IPS-20b (cell line): ENCODE measurements at regions not wholly inside any gene's neighbourhood (a gene's known extent, or its start where the extent isn't known, plus 50 kb on each side); places are given as distances from the start of the nearest gene placed in this dataset.

Experiments
- H3K27ac ChIP-seq: one replicate; pipeline ENCODE4 v1.5.1; 2013; ENCODE audit warnings: low read length
- H3K27me3 ChIP-seq: 2 replicates; pipeline ENCODE4 v1.6.1; 2013; ENCODE audit warnings: mild to moderate bottlenecking, low read length, inconsistent platforms; ENCODE audit not compliant: insufficient read depth
- H3K36me3 ChIP-seq: 2 replicates; pipeline ENCODE4 v1.6.1; 2013; ENCODE audit warnings: low read depth, mild to moderate bottlenecking, inconsistent platforms, low read length, moderate library complexity; ENCODE audit not compliant: insufficient read depth
- H3K4me1 ChIP-seq: 2 replicates; pipeline ENCODE4 v1.6.1; 2013; ENCODE audit warnings: mild to moderate bottlenecking, control low read depth, inconsistent platforms, low read length, moderate library complexity; ENCODE audit not compliant: insufficient read depth
- H3K4me3 ChIP-seq: 2 replicates; pipeline ENCODE4 v1.5.1; 2013; ENCODE audit warnings: mild to moderate bottlenecking, low read length, inconsistent platforms
- H3K9ac ChIP-seq: 2 replicates; pipeline ENCODE4 v1.6.1; 2013; ENCODE audit warnings: low read depth, mild to moderate bottlenecking, inconsistent platforms, low read length, moderate library complexity
- H3K9me3 ChIP-seq: 2 replicates; pipeline ENCODE4 v1.6.1; 2013; ENCODE audit warnings: mild to moderate bottlenecking, low read depth, low read length, inconsistent platforms; ENCODE audit not compliant: insufficient read depth

DNA sequence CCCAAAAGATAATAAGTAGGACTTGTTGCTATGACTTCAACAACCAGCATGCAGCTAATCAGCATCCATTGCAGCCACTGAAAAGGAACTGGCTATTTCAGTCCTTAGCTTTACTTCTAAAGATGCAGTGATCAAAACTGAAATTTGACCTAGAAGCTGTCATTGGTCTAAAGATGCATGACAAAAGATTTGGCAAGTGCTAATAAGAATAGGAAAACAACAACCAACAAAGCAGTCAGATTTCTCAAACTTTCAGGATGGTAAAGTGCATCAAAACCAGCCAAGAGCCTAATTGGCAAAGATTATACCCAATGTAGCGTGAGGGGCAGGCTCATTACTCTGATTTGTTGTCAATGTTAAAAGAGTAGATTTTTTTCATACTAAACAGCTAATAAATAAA, 77.1 kb upstream of the WDR17 start:
- Histone ChIP-seq H3K4me1 (peaks cover 12% of the 10 kb centered on the region; the same call in 1 of the 2 replicates), H3K9ac (no peak overlapping the region), H3K9me3 (no peaks in the 10 kb centered on the region), H3K27me3 (no peaks in the 10 kb centered on the region), H3K36me3 (no peaks in the 10 kb centered on the region), H3K4me3 (no peak overlapping the region), H3K27ac (no peak overlapping the region)

DNA sequence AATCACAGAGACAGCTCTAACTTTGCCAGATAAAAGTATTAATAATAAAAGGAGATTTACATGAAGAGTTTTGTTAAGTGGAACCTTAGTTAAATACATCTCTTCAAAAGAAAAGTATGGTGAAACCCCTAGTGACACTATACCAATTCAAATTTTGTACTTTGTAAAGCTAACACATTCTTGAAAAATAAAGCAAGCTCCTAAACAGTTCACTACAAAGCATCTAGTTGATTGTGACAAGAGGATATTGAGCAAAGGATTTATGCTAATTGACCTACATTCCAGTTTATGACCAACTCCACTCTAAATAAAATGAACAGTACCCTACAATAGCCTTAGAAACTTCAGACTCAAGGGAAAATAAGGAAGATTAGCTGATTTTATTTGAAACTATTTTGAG, 69.4 kb upstream of the WDR17 start:
- peaks cover 17% of the 10 kb centered on the region for H3K27me3 ChIP-seq
- H3K9ac ChIP-seq: no peak overlapping the region
- H3K4me3 ChIP-seq: no peak overlapping the region
- H3K4me1 ChIP-seq: peaks cover 31% of the 10 kb centered on the region; the same call in 1 of the 2 replicates
- no peak overlapping the region for H3K27ac ChIP-seq
- no peaks in the 10 kb centered on the region for H3K36me3 ChIP-seq
- no peaks in the 10 kb centered on the region for H3K9me3 ChIP-seq

DNA sequence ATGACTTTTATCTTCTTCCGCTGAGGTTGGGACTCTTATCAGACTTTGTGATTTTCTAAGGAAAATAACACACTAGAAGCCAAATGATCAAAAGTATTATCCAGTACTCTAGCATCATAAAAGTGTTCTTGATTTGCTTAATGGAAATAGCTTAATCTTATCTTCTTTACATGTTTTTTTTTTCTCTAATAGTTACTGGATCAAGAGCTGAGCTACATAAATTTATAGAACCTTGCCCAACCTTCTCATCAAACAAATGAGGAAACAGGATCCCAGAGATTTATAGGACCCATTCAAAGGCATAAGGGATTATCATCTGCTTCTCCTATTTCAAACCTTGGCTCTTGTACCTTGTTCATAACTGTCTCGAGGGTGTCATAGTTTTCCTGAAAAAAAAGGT, 68.3 kb upstream of the WDR17 start:
- Histone ChIP-seq H3K27me3 (peaks cover 26% of the 10 kb centered on the region), H3K27ac (no peak overlapping the region), H3K4me3 (no peak overlapping the region), H3K36me3 (no peaks in the 10 kb centered on the region), H3K4me1 (peaks cover 31% of the 10 kb centered on the region; the same call in 1 of the 2 replicates), H3K9ac (no peak overlapping the region), H3K9me3 (no peaks in the 10 kb centered on the region)

DNA sequence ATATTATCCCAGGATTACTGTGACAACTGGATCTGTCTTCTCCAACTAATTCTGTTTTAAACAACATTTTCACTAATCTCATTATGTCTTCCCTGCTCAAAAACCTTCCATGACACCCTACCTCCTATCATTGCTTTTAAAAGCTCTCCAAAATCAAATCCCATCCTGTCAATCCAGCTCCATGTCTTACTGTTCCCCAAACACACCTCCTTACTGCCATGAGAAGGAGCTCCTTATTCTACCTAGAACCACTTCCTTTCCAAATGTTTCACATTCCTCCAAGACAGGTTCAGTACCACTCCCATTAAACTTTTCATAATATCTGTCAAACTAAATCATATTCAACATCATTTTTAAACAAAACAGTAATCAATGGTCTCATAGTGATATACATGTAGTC, 66.9 kb upstream of the WDR17 start:
- peaks cover 38% of the 10 kb centered on the region for H3K27me3 ChIP-seq
- no peak overlapping the region for H3K27ac ChIP-seq
- H3K9me3 ChIP-seq: no peaks in the 10 kb centered on the region
- no peaks in the 10 kb centered on the region for H3K36me3 ChIP-seq
- H3K9ac ChIP-seq: no peak overlapping the region
- peaks cover 31% of the 10 kb centered on the region; the same call in 1 of the 2 replicates for H3K4me1 ChIP-seq
- H3K4me3 ChIP-seq: no peak overlapping the region; the same call in 1 of the 2 replicates

DNA sequence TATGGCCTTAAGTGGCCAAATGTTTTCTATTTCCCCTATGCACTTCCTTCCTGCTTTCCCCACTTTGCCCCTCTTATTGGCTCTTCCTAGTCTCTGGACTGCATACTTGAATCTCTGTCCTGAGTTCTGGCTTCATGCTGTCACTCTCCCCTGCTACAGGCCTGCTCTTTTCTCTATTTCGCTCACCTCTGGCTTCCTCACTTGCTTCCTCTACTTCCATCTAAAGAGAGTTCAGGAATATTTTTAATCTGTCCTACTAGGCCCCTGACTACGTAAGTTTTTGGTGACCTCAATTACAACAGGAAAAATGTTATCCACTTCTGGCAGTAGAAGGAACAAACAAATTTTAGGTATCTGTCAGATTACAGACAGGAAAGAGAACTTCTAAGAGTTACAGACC, 65.7 kb upstream of the WDR17 start:
- no peaks in the 10 kb centered on the region for H3K9me3 ChIP-seq
- H3K4me3 ChIP-seq: no peak overlapping the region
- no peaks in the 10 kb centered on the region for H3K36me3 ChIP-seq
- peaks cover 38% of the 10 kb centered on the region for H3K27me3 ChIP-seq
- H3K9ac ChIP-seq: no peak overlapping the region
- peaks cover 31% of the 10 kb centered on the region; the same call in 1 of the 2 replicates for H3K4me1 ChIP-seq
- no peak overlapping the region for H3K27ac ChIP-seq

DNA sequence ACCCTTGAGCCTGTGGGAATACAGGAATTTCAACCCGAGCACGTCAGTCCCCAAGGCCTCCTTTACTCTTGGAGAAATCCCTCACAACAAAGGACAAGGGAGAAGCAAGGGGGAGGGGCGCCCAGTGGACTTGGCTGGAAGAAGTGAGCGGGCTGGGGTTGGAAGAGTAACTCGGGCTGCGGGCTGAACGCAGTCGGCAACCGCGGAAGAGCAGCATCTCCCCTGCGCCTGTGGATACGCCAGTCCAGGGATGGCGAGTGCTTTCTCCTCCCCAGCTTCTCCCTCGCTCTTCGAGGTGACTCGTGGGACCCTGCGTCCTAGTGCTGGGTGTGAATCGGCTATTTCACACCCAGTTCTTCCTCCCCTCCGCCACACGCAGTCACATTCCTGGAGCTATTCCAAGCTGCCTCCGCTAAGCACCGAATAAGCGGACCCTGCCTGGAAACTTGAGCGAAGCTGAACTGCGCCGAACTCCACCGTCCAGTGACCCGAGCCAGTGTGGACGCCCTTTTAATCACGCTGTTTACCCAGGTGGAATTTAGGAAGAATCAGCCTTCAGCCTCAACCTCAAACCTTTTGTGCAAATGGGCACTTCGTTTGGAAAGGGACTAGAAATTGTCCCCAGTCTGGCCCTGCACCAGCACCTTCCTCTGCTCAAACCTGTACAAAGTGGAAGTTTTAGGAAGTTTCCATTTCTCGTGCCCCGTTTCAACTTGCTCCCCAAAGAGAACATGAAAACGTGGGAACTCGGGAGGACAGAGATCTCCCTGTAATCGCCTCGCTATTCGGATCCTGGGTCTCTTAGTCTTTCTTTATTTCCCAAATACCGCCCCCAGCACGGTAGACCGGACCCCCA, 64.3 kb upstream of the WDR17 start:
- Histone ChIP-seq H3K36me3 (no peaks in the 10 kb centered on the region), H3K27me3 (peaks cover 38% of the 10 kb centered on the region), H3K27ac (no peak overlapping the region), H3K9me3 (no peaks in the 10 kb centered on the region), H3K4me1 (peaks cover 24% of the 10 kb centered on the region; the same call in 1 of the 2 replicates), H3K4me3 (peak overlapping the region; percentile 75), H3K9ac (peak overlapping the region; percentile 69; the same call in 1 of the 2 replicates)

DNA sequence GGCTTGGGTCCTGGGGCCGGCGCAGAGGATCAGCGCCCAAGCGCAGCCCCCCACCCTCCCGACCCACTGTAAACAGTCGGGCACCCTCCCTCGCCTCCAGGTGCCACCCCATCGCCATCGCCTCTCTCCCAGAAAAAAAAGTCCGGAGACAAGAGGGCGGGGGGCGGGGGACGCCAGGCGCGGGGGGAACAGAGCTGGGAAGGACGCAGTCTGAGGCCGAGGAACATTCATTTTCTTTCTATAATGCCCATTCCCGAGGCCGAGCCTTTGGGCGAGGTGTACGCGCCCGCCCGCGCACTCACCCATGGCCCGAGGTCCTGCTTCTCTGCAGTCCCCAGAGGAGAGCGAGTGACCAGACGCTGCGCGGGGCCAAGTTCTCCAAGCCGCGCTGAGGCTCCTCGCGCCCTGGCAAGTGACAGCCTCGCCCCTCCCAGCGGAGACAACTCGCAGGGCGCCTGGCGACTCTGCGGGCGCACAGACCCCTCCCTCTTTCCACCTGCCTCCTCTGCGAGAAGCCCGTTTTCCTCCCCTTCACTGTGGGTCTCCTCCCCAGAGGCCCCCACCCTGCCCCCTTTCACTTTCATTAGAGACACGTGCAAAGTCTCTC, 63.5 kb upstream of the WDR17 start:
- H3K4me3 ChIP-seq: peak overlapping the region; percentile 75
- H3K9me3 ChIP-seq: no peaks in the 10 kb centered on the region
- no peak overlapping the region for H3K27ac ChIP-seq
- peak overlapping the region; percentile 69; the same call in 1 of the 2 replicates for H3K9ac ChIP-seq
- peaks cover 22% of the 10 kb centered on the region; the same call in 1 of the 2 replicates for H3K4me1 ChIP-seq
- H3K36me3 ChIP-seq: no peaks in the 10 kb centered on the region
- peaks cover 38% of the 10 kb centered on the region for H3K27me3 ChIP-seq

DNA sequence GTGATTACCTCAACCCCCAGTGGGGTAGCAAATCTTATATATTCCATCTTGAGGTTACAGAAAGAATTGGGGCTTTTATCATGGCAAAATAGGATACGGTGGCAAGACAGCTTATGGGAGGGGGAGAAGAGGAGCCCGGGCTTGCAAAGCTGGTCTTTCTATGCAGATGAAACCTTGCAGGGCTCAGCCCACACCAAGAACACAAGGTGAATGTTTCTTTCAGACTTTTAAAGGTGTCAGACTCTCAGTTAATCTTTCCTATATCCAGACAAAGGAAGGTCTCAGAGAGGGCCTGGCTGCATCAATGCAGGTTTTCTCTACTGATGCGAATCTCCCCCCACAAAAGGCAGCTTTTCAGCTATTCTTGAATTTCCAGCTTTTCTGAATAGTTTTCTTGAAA, 59.9 kb upstream of the WDR17 start:
- H3K36me3 ChIP-seq: no peaks in the 10 kb centered on the region
- H3K4me1 ChIP-seq: peaks cover 3% of the 10 kb centered on the region; the same call in 1 of the 2 replicates
- no peak overlapping the region for H3K9ac ChIP-seq
- no peaks in the 10 kb centered on the region for H3K9me3 ChIP-seq
- no peak overlapping the region for H3K4me3 ChIP-seq
- H3K27me3 ChIP-seq: peaks cover 26% of the 10 kb centered on the region
- no peak overlapping the region for H3K27ac ChIP-seq

DNA sequence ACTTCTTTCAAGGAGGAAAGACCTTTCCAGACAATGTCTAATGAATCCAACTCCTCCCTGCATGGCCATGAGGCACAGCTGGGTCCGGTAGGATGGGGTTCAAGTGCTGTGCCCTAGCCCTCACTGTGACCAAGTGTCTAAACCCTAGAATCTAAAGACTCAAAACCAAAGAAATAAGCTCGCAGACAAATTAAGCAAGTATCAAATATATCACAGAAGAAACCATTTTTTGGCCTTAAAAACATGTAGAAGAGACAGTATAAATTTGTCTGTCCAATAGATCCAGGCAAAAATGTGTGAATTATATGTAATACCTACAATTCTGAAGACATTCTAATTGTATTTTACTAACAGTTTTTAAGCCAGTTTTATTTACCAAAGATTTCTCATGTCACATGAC, 56.4 kb upstream of the WDR17 start:
- H3K27ac ChIP-seq: no peak overlapping the region
- no peaks in the 10 kb centered on the region for H3K36me3 ChIP-seq
- H3K9ac ChIP-seq: no peak overlapping the region
- no peaks in the 10 kb centered on the region for H3K9me3 ChIP-seq
- no peaks in the 10 kb centered on the region for H3K27me3 ChIP-seq
- no peaks in the 10 kb centered on the region for H3K4me1 ChIP-seq
- no peak overlapping the region for H3K4me3 ChIP-seq

DNA sequence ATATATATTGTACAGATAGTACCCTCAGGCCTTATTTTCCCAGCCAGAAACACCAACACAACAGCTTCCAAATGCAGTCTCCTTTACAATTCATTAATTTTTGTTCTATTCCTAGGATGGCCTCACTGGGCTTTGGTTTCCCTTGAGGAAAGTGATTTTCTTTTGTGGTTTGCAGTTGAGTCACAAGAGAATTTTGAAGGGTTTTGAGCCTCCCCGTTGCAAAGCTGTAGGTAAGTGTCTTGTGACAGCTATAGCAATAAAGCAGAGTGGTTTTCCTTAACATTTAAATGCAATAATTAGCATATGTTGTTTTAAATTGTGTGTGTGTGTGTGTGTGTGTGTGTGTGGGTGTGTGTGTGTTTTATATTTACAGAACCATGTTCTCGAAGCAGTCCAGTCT, 54.1 kb upstream of the WDR17 start:
- no peaks in the 10 kb centered on the region for H3K27me3 ChIP-seq
- H3K36me3 ChIP-seq: no peaks in the 10 kb centered on the region
- no peak overlapping the region for H3K9ac ChIP-seq
- no peak overlapping the region for H3K4me3 ChIP-seq
- H3K9me3 ChIP-seq: no peaks in the 10 kb centered on the region
- H3K27ac ChIP-seq: no peak overlapping the region
- no peaks in the 10 kb centered on the region for H3K4me1 ChIP-seq

DNA sequence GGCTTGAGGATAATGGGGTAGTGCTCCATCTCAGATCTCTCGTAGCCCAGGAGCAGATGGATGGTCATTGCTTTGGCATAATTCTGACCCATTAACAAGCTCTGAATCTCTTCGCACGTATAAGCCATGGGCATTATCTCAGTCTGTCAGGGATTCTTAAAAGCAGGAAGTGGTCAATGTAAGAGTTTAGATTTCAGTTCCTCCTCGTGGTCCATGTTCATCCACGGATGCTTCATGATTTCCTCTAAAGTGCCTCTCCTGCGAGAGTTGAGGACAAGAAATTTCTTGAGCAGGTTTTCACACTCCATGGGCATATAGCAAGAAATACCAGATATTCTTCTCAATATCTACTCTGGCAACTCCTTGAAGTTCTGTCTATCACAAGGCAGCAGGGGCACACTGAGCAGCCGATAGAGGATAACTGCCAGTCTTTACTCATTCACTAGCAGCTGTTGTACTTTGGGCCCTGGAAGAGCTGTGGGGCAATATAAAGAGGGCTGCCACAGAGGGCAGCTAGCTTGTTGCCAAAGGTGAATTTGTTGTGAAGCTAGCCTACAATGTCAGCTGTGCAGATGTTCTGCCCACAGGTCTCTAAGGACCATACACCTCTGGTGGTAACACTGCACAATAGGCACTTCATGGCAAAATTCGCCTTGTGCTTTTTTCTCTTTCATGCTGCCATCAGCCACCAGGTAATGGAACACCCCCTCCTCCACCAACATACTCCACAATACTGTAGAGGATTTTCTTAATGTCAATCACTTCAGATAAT, 52.0 kb upstream of the WDR17 start:
- no peaks in the 10 kb centered on the region for H3K9me3 ChIP-seq
- H3K4me1 ChIP-seq: no peaks in the 10 kb centered on the region
- no peaks in the 10 kb centered on the region for H3K27me3 ChIP-seq
- no peak overlapping the region for H3K27ac ChIP-seq
- H3K36me3 ChIP-seq: no peaks in the 10 kb centered on the region
- no peak overlapping the region for H3K9ac ChIP-seq
- no peak overlapping the region for H3K4me3 ChIP-seq
